GM19455 (cell line): ENCODE measurements at regions not wholly inside any gene's neighbourhood (a gene's known extent, or its start where the extent isn't known, plus 50 kb on each side); places are given as distances from the start of the nearest gene placed in this dataset.

Source experiments
- ATAC-seq: cut with Tn5 transposase; IDR thresholded peaks from one replicate; pipeline ENCODE4 v1.9.1; 2021; ENCODE audit not compliant: unreplicated experiment

- no peak for ATAC-seq
These were observed 204.4 kb downstream of the CXCL12 start for GRCh38 chr10:44180321-44181168.

GRCh38 chr10:44178856-44179255 is 206.0 kb downstream of the CXCL12 start:
- ATAC-seq = no peak

GRCh38 chr10:44178281-44178680 is 206.6 kb downstream of the CXCL12 start:
- no peak for ATAC-seq

GRCh38 chr10:44177610-44178009 is 207.3 kb downstream of the CXCL12 start:
- ATAC-seq = no peak

GRCh38 chr10:44176311-44176710 is 208.6 kb downstream of the CXCL12 start:
- ATAC-seq = no peak

- no peak for ATAC-seq
These were observed 211.3 kb downstream of the CXCL12 start for GRCh38 chr10:44173608-44173894.

- no peak for ATAC-seq
These were observed 211.9 kb downstream of the CXCL12 start for GRCh38 chr10:44172883-44173607.

GRCh38 chr10:44171765-44172164 is 213.1 kb downstream of the CXCL12 start:
- no peak for ATAC-seq

- no peak for ATAC-seq
These were observed 216.4 kb downstream of the CXCL12 start for GRCh38 chr10:44168478-44168877.

GRCh38 chr10:44167752-44168151 is 217.1 kb downstream of the CXCL12 start:
- ATAC-seq = no peak

GRCh38 chr10:44166441-44166840 is 218.5 kb downstream of the CXCL12 start:
- ATAC-seq = no peak

- no peak for ATAC-seq
These were observed 220.5 kb downstream of the CXCL12 start for GRCh38 chr10:44164251-44164956.

GRCh38 chr10:44161184-44161583 is 223.7 kb downstream of the CXCL12 start:
- no peak for ATAC-seq

GRCh38 chr10:44157574-44157973 is 227.3 kb downstream of the CXCL12 start:
- ATAC-seq = no peak

GRCh38 chr10:44154956-44155355 is 229.9 kb downstream of the CXCL12 start:
- no peak for ATAC-seq

- ATAC-seq = no peak
These were observed 230.8 kb downstream of the CXCL12 start for GRCh38 chr10:44153918-44154670.

- no peak for ATAC-seq
These were observed 241.3 kb downstream of the CXCL12 start for GRCh38 chr10:44143556-44143955.

- no peak for ATAC-seq
These were observed 252.3 kb downstream of the CXCL12 start for GRCh38 chr10:44132361-44133289.

GRCh38 chr10:44126291-44126717 is 258.6 kb downstream of the CXCL12 start:
- no peak for ATAC-seq

- ATAC-seq = no peak
These were observed 259.0 kb downstream of the CXCL12 start for GRCh38 chr10:44125879-44126278.
